GM18867 (cell line): ENCODE measurements at regions not wholly inside any gene's neighbourhood (a gene's known extent, or its start where the extent isn't known, plus 50 kb on each side); places are given as distances from the start of the nearest gene placed in this dataset.

ENCODE experiments used
- ATAC-seq: cut with Tn5 transposase; IDR thresholded peaks from one replicate; pipeline ENCODE4 v1.9.1; 2021; ENCODE audit warnings: mild to moderate bottlenecking, moderate library complexity; ENCODE audit not compliant: unreplicated experiment

DNA sequence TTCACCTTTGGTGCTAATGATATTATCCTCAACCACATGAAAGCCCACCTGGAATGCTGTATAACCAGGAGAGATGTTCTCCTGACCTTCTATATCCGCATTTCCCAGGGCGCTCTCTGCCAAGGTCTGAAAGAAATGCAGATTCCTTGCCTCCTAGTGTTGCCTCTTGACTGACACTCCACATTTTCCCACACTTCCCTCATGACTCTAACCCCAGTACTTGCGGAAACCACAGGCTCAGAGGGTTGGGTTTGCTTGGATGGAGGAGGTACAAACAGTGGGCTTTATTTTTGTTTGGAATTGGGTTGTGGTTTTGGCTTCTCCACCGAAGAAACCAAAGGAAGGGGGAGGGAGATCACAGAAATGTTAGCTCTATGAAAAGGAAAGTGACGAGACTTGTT lies 222.9 kb upstream of the CELF2 start:
- no peak for ATAC-seq

DNA sequence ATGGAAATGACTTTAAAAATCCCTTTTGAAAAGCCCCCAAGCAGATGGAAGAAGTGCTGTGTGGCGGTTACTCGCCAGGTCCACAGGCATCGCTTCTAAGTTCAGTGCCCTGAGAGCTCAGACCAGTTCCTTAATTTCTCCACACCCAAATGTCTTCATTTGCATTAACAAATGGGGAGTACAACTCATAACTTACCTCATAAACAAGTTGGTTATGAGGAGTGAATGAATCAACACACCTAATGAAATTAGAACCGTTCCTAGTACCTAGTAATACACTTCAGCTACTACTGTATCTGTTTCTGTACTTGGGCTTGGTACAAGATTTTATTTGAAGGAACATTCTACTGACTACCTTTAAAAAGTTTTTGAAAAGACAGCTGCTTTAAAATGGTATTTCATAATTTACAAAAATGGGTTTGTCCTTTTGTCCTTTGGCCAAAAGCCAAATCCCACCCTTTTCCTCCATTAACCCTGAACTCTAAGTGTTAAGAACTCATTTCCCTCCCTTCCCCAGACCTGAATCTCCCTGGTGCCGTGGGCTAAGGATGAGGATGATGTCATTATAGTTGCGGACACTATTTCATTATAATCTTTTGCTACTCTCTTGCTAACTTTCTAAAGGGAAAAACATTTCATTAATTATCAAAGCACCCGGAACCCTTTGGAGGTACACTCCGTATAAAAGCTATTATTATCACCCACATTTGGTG lies 221.5 kb upstream of the CELF2 start:
- no peak for ATAC-seq

DNA sequence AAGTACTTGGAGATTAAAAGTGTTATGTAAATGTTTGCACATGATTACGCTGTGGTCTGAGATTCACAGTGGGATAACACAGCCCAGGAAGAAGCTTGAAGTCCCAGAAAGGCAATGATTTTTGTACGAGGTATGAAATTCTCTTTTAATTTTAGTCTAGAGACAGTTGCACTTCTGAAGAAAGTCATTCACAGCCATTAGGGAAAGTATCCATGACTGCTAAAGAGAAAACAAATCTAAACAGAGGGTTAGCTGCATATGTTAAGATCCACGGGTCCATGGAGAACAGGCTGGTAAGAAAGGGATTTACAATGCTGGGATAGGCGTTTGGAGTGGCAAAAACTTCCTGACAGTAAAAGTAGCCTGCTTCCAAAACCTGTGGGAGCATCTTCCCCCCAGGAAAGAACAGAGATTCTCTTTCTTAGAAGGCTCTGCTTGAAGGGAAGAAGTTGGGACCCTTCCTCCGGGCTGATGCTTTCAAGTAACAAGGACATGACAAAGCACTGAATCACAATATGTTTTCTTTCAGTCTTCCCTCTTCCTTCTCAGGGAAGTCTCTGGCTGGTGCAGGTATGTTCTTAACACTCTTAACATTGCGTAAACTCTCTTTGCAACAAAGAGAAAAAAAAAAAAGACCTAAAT lies 220.8 kb upstream of the CELF2 start:
- ATAC-seq = no peak

DNA sequence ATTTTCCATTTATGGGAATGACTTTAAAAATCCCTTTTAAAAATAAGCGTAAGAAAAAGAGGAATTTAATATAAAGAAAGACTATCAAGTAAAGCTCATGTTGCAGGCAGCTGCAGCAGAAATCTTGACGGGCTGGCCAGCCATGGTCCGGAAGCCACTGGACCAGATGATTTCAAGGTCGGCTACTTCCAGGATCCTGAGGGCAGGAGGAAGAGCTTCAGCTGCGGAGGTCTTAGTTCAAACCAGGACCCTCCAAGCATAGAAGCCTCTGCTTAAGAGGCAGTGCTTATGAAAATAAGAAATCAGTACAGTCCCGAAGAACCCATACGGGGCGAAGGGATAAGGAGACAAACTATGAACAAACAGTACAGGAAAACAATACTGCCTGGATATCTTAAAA lies 220.2 kb upstream of the CELF2 start:
- no peak for ATAC-seq

DNA sequence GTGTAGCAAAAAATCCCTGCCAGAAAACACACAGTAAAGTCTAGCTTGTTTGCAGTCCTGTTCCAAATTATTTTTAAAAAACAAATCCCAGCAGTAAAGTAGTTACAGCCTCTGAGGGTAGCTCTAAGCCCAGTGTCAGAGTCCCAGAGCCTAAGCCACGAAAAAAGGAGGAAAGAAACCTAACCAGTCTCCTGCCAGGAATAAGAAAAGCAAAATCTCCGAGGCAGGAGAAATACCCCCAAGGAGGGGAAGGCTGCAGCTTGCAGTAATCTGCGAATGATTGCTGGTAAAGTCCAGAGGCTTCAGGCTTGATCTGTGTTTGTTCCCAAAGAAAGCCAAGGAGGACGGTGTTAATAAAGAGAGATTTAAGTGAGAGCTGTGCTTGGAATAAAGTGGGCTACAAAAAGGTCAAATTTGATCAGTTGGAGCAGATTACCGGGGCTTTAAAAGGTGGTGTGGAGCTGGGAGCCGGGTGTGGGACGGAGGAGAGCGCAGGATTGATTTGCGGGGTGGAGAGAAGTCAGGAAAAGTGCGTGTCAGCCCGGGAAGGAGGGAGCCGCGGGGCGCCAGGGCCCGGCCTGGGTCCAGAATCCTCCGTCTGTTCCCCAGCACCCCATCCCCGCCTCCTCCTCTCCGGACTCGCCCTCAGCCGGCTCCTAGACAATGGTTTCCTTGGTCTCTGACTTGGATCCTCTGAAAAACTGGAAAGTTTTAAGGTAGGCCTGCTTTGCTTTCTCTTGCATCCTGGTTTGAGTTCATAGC lies 219.4 kb upstream of the CELF2 start:
- ATAC-seq = no peak

DNA sequence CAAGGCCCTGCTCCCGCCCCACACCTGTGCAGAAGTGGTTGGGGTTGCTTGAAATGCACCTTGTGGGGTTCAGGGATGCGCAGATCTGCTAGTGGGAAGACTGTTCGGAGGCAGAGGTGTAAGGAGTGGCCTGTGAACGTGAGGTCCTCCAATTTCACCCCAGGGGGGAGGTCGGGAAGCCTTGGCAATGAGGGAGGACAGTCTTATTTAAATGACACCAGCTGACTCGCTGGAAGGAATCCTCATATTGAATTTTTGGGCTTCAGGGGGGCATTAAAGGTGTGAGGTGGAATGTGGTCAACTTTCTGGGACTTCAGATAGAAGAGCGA lies 218.8 kb upstream of the CELF2 start:
- ATAC-seq = no peak

DNA sequence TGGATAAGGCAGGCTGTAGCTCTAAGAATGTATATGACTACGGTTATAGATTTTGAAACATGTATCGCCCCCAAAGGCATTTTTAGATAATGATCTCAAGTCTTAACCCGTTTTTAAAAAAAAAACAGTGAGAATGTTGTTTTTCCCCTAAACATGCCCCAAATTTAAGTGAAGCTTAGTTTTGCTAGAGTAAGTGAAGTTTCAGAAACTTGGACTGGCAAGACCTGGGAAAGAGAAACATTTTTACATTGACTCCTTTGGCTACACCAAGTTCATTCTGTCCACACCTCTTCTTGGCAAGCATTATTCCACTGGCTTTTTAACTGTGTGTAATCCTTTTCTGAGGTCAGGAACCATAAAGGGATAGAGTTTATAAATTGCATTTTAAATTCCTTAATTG lies 216.7 kb upstream of the CELF2 start:
- no peak for ATAC-seq

DNA sequence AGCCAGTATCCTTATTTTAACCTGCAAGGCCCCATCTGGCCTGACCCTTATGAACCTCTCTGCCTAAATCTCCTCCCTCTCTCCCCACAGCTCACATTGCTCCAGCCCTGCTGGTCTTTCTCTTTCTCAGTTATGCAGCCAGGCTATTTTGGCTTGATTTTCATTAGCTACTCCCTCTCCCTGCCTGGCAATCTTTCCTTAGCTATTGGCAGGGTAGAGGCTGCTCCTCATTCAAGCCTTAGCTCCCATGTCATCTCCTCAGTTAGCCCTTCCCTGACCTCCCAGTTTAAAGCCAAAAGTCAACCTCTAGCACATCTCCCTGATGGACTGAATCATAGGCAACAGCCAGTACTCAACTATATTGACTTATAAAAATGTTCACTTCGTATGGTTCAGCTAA lies 214.4 kb upstream of the CELF2 start:
- ATAC-seq = no peak

DNA sequence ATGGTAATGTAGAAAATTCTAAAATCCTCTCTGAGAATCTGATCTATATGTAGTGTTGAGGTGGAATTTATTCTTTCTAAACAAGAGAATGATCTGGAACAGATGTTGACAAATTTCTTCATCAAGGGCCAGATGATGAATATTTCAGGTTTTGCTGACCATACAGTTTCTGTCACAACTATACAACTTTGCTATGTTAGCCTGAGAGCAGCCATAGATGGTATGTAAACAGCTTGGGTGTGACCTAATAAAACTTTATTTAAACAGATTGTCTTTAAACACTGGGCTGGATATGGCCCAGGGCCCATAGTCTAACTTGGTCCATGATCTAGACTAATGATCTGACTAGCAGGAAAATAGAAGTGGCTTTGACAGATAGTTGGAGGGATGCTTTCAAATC lies 213.6 kb upstream of the CELF2 start:
- no peak for ATAC-seq

DNA sequence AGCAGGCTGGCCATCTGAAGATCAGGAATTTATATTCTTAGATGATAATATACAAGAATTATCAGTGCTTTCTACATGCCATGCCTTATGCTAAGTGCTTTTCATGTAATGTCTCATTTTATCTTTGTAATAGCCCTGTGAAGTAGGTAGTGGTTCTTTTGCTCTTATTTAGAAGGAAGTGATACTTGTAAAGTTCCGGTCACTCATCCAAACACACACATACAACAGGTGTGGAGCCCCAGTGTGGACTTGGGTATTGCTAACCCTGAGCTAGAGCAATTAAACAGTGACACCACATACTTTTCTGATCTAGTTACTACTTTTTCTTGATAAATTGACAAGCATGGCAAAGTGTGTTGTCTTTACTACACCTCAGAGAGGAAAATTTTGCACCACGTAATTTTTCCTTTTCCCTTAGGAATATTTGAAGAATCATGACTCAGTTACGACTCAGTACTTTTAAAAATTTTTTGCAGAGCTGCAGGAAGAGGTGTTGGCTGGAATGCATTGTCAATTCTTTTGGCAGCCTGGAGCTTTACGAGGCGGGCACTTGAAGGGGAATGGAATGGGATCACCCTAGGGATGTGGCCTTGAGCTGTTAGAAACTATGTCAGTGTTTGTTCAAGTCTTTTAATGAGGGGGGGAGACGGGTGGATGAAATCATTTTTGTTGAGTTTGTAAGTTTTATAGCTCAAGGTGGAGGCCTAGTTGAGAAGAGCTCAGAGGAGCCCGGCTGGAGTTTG lies 212.5 kb upstream of the CELF2 start:
- no peak for ATAC-seq

DNA sequence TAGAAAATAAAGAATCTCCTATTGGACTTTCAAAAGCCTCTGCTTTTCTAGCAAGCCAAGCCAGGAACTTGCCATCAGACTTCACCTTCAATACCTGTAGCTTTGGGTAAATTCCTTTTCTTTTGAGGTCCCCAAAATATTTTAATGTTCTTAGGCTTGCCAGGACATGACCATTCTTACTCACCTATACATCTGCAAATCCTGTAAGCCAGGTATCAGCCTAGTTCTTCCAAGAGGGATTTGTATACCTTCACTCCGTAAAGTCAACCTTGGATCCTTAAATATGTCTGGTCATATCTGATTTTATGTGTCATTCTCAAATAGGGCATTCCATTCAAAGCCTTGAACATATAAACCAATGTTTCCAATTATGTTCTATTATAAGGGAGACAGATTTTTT lies 210.6 kb upstream of the CELF2 start:
- ATAC-seq = no peak

DNA sequence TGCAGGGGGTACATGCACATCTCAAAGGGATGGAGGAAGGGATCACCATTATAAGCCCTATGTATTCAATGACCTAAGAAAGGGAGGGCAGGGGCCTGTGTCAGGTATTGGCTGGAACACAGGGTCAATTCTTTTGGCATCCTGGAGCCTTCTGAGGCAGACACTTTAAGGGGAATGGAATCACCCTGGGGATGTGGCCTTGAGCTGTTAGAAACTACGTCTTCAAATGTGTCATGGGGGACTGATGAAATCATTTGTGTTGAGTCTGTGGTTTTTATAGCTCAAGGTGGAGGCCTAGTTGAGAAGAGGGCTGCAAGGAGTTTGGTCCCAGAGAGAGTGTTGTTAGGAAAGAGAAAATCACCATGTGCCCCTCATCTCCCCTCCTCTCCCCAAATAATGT lies 206.1 kb upstream of the CELF2 start:
- no peak for ATAC-seq

DNA sequence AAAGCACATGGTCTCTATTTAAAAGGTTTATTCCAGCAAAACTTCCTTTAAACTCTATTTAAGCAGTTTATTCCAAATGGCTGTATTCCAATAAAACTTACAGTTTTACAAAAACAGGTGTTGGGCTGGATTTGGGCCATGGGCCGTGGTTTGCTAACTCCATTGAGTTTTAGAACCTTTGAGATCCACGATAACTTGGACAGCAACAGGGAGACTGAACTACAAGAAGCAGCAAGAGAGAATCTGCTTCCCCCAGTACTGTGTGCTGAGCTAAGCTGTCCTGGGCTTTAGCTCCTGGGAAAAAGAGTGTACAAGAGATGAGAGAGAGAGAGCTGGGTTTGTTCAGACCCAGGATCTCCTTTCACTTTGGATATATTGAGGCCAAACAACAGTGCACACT lies 204.0 kb upstream of the CELF2 start:
- no peak for ATAC-seq

DNA sequence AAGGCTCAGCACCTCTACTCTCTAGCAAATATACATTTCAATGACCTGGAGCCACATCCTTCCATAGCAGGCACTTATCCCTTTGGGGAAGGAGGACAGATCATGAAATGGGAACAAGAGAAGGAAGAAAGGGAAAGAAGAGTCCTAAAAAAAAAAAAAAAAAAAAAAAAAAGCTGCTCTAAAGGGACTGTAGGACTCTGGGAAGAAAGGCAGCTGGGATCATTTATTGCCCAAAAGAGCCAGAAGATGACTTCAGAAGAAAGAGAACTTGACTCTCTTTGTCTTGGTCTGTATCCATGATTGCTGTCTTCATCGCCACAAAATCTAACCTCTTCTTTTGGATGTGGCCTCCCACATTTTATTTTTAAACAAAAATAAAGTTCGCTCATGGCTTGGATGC lies 203.6 kb upstream of the CELF2 start:
- no peak for ATAC-seq

DNA sequence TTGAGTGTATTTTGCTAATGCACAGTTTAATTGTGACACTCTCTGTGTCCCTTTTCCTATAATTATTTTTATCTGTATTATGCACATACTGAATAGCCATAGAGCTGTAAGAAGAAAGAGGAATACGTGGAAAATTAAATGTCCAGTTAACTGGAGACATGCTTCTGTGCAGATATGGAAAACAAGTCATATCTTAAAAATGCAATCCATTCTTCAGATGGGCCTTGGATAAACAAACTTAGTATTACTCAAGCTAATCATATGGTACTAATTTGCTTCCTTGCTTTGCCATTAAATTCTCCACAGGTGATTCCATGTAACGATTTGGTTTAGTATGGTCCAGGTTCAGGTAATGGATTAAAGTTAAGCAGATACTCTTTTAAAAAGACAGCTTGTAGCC lies 201.2 kb upstream of the CELF2 start:
- ATAC-seq = no peak

DNA sequence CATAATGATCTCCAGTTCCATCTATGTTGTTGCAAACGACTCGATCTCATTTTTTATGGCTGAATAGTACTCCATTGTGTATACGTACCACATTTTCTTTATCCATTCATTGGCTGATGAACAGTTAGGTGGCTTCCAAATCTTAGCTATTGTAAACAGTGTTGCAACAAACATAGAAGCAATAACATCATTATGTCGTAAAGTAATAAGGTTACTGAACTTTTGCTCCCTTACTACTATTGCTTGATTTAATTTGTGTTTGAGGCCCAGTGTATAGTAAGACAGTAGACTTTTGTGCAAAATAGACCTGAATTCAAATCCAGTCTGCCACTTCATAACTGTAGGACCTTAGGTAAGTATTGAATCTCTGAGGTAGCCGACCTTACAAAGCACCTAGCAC lies 200.1 kb upstream of the CELF2 start:
- no peak for ATAC-seq

DNA sequence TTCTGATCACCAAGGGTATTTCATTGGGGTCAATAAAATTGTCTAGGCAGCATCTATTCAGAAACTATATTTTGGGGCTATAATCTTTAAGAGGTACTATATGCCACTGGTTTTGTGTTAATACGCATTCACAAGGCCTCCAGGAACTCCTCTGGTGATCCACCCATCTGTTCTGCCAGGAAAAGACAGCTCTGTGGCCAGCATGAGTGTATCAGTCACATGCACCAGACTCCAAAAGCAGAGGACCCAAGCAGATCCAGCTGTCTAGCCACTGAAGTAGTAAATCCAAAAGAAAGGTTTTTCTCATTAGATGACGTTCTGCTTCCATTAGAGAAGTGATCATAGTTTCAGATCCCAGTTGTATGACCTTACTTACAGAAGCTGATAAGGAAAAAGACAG lies 199.6 kb upstream of the CELF2 start:
- ATAC-seq = no peak

DNA sequence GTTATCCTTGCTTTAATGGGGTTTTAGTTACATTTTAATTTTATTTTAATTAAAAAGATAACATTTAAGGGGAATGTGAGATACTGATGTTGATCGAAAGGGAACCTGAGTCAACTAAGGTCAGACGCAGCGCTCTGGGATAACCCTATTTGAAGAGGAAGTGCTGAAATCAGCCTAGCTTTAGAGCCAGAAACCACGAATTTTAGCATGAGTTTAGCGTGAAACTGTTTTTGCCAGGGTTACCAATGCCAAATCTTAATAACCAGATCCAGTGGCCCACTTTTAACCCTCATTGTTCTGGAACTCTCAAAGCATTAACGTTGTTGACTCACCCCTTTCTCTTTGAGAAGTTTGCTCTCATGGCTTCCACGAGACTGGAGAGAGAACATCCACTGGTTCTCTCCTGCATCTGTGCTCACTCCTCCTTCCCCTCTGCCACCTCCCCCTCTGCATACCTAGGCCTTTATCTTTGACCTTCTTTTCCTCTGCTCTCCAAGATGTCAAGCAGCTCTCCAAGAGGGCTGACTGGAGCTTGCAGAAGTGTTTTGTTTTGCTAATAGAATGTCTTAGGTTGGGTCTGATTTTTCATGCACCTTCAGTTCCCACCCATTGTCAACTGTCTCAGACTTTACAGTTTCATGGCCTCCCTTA lies 198.3 kb upstream of the CELF2 start:
- ATAC-seq = no peak

DNA sequence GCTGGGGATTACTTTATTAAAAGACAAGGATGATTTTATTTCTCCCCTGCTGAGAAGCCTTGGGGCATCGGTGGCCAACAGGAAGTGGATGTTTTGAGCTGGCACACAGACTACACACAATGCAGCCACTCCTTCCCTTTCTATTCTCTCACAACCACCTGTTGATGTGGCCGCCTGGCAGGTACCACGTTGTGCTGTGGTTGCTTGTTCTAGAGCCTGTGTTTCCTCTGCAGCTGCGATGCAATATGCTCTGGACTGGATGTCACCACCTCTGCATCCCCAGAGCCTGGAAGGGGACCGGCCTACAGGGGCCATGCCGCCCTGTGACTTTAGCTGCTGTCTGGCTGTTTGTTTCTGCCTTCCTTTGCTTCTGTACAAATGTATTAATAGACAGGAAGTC lies 195.7 kb upstream of the CELF2 start:
- ATAC-seq = no peak

DNA sequence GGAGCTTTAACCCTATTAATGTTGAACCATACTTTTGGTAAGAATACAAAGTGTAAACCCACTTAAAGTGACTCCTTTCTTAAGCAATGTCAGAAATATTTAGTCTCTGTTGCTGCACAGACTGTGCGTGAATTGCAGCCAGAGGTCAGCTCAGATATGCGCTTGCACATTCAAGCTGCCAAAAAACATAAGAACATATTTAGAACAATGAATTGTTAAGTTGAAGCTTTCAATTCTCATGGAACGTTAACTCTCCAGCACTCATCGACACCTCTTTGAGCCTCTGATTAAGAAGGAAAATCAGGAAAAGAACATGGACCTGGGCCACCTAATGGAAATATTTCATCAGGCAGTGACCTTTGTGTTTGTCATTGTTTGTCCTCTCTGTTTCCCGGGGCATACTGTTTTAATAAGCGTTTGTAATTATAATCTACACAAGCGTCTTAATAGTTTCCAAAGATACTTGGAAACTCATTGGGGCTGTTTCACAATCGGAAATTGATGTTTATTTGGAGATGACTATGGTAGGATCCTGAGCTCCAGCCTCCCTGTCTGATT lies 193.0 kb upstream of the CELF2 start:
- no peak for ATAC-seq

DNA sequence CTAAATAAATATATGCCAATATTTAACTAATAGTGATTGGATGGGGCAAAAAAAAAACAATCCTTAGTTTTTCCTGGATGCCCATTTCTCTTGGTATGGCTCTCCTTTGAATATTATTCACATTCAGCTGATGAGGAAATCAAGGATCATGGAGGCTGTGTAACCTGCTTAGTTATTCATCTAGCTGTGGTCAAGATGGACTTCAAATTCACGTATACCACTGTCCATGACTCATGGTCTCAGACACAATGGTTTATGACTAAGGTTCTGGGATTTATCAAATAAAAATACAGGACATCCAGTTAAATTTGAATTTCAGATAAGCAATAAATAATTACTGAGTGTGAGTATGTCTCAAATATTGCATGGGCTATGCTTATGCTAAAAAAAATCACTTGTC lies 191.5 kb upstream of the CELF2 start:
- ATAC-seq = no peak
